HG03095 (cell line): ENCODE measurements at regions not wholly inside any gene's neighbourhood (a gene's known extent, or its start where the extent isn't known, plus 50 kb on each side); places are given as distances from the start of the nearest gene placed in this dataset.
"Not testable (repeated sequence)": the region's sequence is repeated elsewhere in the genome, so short reads cannot be mapped to it uniquely, and the experiment has no call there.

Experiments
- ATAC-seq: cut with Tn5 transposase; IDR thresholded peaks from one replicate; pipeline ENCODE4 v1.9.1; 2021; ENCODE audit warnings: moderate library complexity; ENCODE audit not compliant: unreplicated experiment

GRCh38 chr13:91052876-91053275 is 294.6 kb upstream of the MIR17HG start:
- ATAC-seq = no peak

DNA sequence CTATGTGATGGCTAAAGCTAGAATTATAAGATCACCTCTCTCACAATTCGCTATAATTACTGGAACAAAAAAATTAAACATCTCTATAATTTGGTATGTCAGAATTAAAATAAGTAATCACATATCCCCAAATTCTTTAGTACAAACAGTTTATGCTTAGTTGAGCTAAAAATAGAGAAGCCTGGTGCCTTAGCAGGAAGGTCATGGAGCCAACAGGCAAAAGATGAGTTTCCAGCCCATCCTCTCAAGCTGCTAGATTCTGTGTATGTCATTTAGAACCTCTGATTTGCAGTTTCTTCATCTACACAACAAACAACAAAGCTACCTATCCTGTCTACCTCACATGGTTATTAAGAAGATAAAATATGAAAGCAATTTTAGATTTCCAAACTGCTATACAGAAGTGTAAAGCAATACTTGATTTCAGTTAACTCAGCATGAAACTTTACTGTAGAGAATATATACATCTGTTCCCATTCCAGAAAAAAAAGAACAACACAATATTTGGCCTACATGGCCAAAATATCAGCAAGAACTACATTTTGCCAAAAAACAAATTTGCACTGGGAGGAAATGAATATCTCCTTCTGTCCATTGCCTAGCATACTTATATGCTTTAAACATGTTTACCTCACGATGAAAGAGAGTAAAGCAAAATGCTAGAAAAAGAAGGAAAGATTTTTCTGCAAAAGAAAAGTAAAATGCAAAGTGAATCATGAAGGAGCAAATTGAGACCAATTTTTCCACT is 294.0 kb upstream of the MIR17HG start:
- ATAC-seq = no peak

DNA sequence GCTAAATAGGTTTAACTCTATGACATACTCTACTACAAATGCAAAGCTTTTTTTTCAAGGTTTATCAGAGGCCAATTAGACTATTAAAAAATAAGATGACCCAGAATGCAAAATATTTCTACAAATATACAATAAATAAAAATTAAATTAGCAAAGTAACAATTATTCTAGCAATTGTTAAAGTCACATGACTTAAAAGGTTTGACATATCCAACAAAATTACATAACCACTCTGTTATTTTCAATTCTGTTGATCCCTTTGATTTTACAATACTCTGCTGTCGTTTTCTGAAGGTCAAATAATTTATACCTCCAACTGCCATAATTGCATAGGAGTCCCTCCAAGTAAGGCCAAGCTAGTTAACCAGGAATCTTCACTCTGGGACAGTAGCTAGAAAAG is 292.6 kb upstream of the MIR17HG start:
- ATAC-seq = no peak

DNA sequence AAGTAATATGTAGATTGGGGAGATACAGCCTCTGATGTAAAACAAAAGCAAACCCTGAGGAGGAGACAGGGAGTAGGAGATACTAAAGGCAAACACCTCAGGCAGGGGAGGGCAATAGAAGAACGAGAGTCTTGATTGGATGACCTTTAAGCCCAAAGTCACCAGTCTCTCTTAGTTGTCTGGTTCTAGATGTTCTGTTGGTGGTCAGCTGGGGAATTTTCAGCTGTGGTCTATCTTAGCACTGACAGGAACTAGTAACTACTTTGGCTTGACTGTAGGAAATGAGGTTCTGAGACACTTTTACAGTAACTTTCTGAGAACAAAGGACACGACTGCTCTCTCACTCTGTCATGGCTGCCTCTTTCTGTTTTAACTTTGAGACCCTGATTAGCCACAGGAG is 290.7 kb upstream of the MIR17HG start:
- ATAC-seq = no peak

DNA sequence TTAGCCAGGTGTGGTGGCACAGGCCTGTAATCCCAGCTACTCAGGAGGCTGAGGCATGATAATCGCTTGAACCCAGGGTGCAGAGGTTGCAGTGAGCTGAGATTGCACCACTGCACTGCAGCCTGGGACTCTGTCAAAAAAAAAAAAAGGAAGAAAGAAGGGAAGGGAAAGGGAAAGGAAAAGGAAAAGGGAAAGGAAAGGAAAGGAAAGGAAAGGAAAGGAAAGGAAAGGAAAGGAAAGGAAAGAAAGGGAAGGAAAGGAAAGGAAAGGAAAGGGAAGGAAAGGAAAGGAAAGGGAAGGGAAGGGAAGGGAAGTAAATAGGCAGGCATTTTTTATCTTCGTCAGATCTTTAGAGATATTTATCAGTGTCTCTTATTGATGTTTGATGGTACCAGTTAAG is 290.0 kb upstream of the MIR17HG start:
- not testable (repeated sequence) for ATAC-seq

- ATAC-seq = no peak
These were observed 289.4 kb upstream of the MIR17HG start for GRCh38 chr13:91058066-91058465.

GRCh38 chr13:91058919-91059318 is 288.6 kb upstream of the MIR17HG start:
- ATAC-seq = no peak

GRCh38 chr13:91066745-91067144 is 280.7 kb upstream of the MIR17HG start:
- ATAC-seq = no peak

DNA sequence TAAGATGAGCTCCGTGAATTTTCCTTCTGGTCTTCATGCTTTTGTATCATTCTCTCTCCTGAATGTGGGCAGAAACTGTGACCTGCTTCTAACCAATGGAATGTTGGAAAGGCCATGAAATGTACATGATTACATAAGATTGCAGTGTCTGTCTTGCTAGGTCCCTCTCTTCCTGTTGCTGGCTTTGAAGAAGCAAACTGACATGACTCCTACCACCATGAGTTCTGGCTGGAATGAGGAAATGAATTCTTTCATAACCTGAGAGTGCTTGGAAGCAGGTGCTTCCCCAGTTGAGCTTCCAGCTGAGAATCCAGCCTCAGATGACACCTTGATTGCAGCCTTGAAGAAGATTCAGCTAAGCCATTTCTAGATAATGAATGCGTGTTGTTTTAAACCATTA is 275.0 kb upstream of the MIR17HG start:
- ATAC-seq = no peak

GRCh38 chr13:91074091-91074490 is 273.4 kb upstream of the MIR17HG start:
- no peak for ATAC-seq

DNA sequence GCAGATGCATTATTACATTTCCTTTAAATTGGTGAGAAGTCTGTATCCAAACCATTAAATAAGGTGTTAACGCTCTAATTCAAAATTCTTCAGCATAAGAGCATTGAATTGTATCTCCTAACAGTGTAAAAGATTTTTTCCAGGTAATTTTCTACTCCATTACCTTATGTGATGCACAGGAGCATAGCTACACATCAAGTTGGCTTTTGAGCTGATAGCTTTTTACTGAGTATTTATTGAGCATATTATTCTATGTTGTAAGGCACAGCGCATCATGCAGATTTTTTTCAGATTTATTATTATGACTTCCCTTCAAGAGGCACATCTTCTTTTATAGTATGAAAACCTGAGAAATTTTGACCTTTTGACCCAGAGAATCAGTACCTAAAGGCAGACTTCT is 270.7 kb upstream of the MIR17HG start:
- no peak for ATAC-seq

DNA sequence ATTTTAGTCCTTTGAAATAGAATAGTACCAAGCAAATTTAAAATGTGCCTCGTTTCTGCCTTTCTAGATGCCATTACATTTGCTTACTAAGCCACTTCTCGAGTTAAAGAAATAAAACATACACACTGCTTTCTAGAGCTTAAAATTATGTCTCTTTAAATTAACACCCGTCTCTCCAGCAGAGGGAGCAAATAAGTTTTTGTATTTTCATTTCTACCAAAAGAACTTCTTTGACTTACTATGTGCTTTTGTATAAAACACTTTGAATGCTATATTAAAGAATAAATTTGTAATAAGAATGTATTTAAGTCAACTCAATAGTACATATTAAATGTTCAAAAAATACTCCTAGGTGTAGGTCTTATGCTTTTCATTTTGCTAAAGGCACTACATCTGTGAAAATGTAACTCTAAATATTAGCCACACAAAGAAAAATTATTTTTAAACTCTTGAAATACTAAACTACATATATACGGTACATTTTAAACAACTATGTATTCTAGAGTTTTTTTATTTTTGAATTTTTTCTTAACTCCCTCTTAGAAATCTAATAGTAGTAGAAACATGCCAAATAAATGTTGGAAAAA is 269.3 kb upstream of the MIR17HG start:
- ATAC-seq = no peak

GRCh38 chr13:91079176-91079575 is 268.3 kb upstream of the MIR17HG start:
- ATAC-seq = no peak

- ATAC-seq = no peak
These were observed 262.4 kb upstream of the MIR17HG start for GRCh38 chr13:91085127-91085526.

DNA sequence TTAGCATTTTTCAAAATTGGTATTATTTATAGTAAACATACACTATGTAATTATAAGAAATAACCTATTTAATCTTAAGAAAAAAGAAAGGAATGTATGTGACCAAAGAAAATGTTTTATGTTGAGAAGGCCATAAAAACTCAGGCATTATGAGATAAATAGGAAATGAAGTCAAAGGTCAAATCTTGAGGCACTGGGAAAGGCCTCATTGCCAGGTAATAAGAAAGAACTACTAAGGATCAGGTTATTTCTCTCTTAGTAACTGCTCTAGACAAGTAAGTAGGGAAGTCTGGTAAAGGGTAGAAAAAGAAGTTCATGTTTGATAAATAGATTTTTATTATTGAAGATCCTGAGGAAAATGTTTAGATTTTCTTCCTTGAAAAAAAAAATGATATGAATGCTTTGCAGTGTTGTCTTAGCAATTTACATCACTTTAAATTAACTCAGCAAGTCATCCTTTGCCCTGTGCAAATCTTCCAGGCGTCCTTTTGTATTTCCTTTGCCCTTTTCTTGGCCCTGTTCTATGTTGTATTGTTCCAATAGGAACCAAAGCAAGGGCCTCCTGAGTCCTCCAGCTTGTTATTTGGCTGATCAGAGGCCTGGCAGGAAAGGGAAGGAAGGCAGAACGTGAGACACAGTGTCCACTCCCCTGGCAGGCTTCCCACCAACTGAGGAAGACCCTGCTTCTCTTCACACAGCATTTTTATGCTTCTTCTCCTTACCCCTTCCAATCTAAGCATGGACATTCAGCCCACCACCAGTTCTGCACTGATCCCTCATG is 260.4 kb upstream of the MIR17HG start:
- ATAC-seq = no peak

DNA sequence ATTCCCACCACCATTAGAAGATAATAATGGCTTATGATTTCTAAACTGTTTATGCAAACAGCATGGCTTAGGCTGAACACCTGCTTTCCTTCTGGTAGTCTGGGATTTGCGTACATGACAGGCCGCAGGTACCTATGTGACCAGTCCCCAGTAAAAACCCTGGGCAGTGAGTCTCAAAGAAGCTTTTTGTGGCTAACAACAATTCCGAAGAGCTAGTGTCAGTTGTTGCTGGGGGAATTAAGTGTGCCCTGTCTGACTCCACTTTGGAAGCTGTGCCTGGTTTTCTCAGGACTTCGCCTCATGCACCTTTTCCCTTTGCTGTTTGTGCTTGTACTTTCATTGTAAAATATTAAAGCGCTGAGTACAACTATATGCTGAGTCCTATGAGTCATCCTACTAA is 250.2 kb upstream of the MIR17HG start:
- no peak for ATAC-seq

GRCh38 chr13:91099877-91100276 is 247.6 kb upstream of the MIR17HG start:
- ATAC-seq = no peak

DNA sequence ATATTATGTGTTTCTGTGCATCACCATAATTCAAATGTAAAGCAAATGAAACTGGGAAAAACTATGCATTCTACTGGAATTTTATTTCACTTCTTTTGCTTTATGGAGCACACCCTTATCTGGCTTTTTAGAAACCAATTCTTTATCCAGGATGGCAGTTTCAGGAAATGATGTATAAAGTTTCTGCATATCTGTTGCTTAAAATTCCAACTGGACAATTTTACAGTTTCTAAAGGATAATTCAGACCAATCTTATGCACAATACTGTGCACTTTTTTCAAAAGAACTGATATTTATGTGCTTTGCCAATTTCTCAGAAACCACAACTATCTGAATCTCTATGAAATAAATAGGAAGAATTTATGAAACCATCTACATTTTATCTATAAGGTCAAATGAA is 246.5 kb upstream of the MIR17HG start:
- ATAC-seq = no peak

DNA sequence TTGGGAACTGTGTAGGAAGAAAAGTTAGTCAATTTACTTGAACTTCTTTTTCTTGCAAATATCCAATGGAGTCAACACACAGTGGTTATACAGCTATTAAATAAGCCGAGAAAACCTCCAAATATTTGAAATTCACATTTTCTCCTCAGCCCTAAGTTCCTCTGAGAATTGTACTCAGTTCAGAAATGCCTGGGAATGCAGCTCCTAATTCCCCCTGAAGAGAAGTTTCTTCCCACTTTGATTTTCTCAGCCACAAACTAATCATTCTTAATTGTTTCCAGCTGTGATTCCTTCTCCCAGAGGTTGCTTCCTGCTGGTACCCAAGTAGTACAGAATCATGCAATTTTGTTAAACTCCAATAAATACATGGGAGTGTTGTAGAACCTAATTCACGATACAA is 246.1 kb upstream of the MIR17HG start:
- ATAC-seq = no peak

GRCh38 chr13:91105270-91105669 is 242.2 kb upstream of the MIR17HG start:
- no peak for ATAC-seq

GRCh38 chr13:91106565-91106964 is 240.9 kb upstream of the MIR17HG start:
- no peak for ATAC-seq

GRCh38 chr13:91108315-91108714 is 239.2 kb upstream of the MIR17HG start:
- ATAC-seq = no peak
